ENCODE measurements at regions not wholly inside any gene's neighbourhood (a gene's known extent, or its start where the extent isn't known, plus 50 kb on each side); places are given as distances from the start of the nearest gene placed in this dataset.

GRCh38 chr5:109469896-109470662 lies 60.3 kb upstream of the PJA2 start:
- DNase-seq (ENCODE audit: low read depth in 1 of 2, low spot score in 1 of 2) = no peak
- H3K27me3 ChIP-seq (ENCODE audit: insufficient read depth, poor library complexity, severe bottlenecking) = no peaks in the 10 kb centered on the region
- no peak overlapping the region for H3K27ac ChIP-seq (replicated peaks)
- TF ChIP-seq CTCF (IDR thresholded peaks at IDR 0.05; ENCODE audit: insufficient read depth, low read length) (no peak), REST (IDR thresholded peaks at IDR 0.05; ENCODE audit: insufficient replicate concordance, low read depth) (no peak), POLR2AphosphoS5 (IDR thresholded peaks at IDR 0.05; ENCODE audit: low read depth) (no peak), SPI1 (IDR thresholded peaks at IDR 0.05; ENCODE audit: borderline replicate concordance, low read depth) (no peak), GABPA (IDR thresholded peaks at IDR 0.05; ENCODE audit: low read depth) (no peak)
- H3K4me3 ChIP-seq (replicated peaks; ENCODE audit: insufficient read depth, low read length) = no peak overlapping the region

GRCh38 chr5:109468737-109469420 lies 59.1 kb upstream of the PJA2 start:
- peak; percentile 45 to 78 for DNase-seq (ENCODE audit: low read depth in 1 of 2, low spot score in 1 of 2)
- TF ChIP-seq GABPA (IDR thresholded peaks at IDR 0.05; ENCODE audit: low read depth) (no peak), POLR2AphosphoS5 (IDR thresholded peaks at IDR 0.05; ENCODE audit: low read depth) (peak; percentile 25; the same call in 1 of the 2 replicates), CTCF (IDR thresholded peaks at IDR 0.05; ENCODE audit: insufficient read depth, low read length) (peak; percentile 37), SPI1 (IDR thresholded peaks at IDR 0.05; ENCODE audit: borderline replicate concordance, low read depth) (no peak), REST (IDR thresholded peaks at IDR 0.05; ENCODE audit: insufficient replicate concordance, low read depth) (no peak)
- Histone ChIP-seq H3K4me3 (replicated peaks; ENCODE audit: insufficient read depth, low read length) (no peak overlapping the region), H3K27ac (replicated peaks) (no peak overlapping the region), H3K27me3 (ENCODE audit: insufficient read depth, poor library complexity, severe bottlenecking) (no peaks in the 10 kb centered on the region)

- TF ChIP-seq GABPA (IDR thresholded peaks at IDR 0.05; ENCODE audit: low read depth) (no peak), REST (IDR thresholded peaks at IDR 0.05; ENCODE audit: insufficient replicate concordance, low read depth) (no peak), POLR2AphosphoS5 (IDR thresholded peaks at IDR 0.05; ENCODE audit: low read depth) (no peak), SPI1 (IDR thresholded peaks at IDR 0.05; ENCODE audit: borderline replicate concordance, low read depth) (no peak), CTCF (IDR thresholded peaks at IDR 0.05; ENCODE audit: insufficient read depth, low read length) (no peak)
- no peak for DNase-seq (ENCODE audit: low read depth in 1 of 2, low spot score in 1 of 2)
- H3K27me3 ChIP-seq (ENCODE audit: insufficient read depth, poor library complexity, severe bottlenecking) = no peaks in the 10 kb centered on the region
These were observed 58.5 kb upstream of the PJA2 start for GRCh38 chr5:109468288-109468676.

More at GRCh38 chr5:109468288-109468676, 58.5 kb upstream of the PJA2 start:
- H3K4me3 ChIP-seq (replicated peaks; ENCODE audit: insufficient read depth, low read length) = no peak overlapping the region
- no peak overlapping the region for H3K27ac ChIP-seq (replicated peaks)

All from HL-60 (cell line).